A549 (cell line): ENCODE measurements at regions not wholly inside any gene's neighbourhood (a gene's known extent, or its start where the extent isn't known, plus 50 kb on each side); places are given as distances from the start of the nearest gene placed in this dataset.
A peak's percentile ranks its signal among the peaks of the same experiment; 100 is the strongest.

Source experiments
- ATAC-seq, 2 experiments: fragments of 200-7000 bp in 1 of 2; fragments of >200 bp in 1 of 2; cut with Nextera tagmentation in 1 of 2; cut with Tn5 transposase in 1 of 2; 3 replicates each; pipeline versions ENCODE4 v1.8.0 to v1.9.1; 2018 to 2020; ENCODE audit warnings: mild to moderate bottlenecking in 1 of 2, moderate library complexity in 1 of 2
- CTCF ChIA-PET: fragments of 300-600 bp; sonication (Branson Sonifier 250); formaldehyde crosslinking; extraction: SDS; loops from one replicate; lab custom pipeline; 2021; ENCODE audit warnings: antibody characterized with exemption, inconsistent platforms; lab: Yijun Ruan, JAX
- POLR2A ChIA-PET: fragments of 350-600 bp; formaldehyde crosslinking; extraction: SDS; loops from one replicate; lab custom pipeline; 2021; ENCODE audit warnings: antibody characterized with exemption, inconsistent platforms; lab: Yijun Ruan, JAX
- DNase-seq, 2 experiments: peaks; one replicate each; pipeline versions ENCODE4 v3.0.0 to v3.0.0-alpha.2; 2011 to 2016; ENCODE audit warnings: low read depth in 1 of 2, low spot score in 1 of 2
- FAIRE-seq: peaks from 2 replicates; lab custom pipeline; 2011; peaks lifted over from hg19 to GRCh38; lab: Jason Lieb, UNC
- H3K27ac ChIP-seq, 2 experiments: fragments of >200 bp; sonication (Bioruptor Twin); formaldehyde crosslinking; 3 replicates each; pipeline ENCODE4 v1.5.1; 2016 to 2017
- H3K4me1 ChIP-seq: fragments of >200 bp; sonication (Bioruptor Twin); formaldehyde crosslinking; 3 replicates; pipeline ENCODE4 v1.6.1; 2016
- H3K4me2 ChIP-seq: fragments of >200 bp; sonication (Bioruptor Twin); formaldehyde crosslinking; 3 replicates; pipeline ENCODE4 v1.6.1; 2016
- H3K4me3 ChIP-seq: fragments of >200 bp; sonication (Bioruptor Twin); formaldehyde crosslinking; 3 replicates; pipeline ENCODE4 v1.5.1; 2016
- H3K9me3 ChIP-seq: fragments of >200 bp; sonication (Bioruptor Twin); formaldehyde crosslinking; 3 replicates; pipeline ENCODE4 v1.6.1; 2016
- CBX2 ChIP-seq: fragments of 200-600 bp; sonication (generic); IDR thresholded peaks from 2 replicates; pipeline ENCODE4 v1.6.1; 2016; ENCODE audit warnings: low read depth, mild to moderate bottlenecking, borderline replicate concordance
- CBX8 ChIP-seq: fragments of 200-600 bp; sonication (generic); IDR thresholded peaks from 2 replicates; pipeline ENCODE4 v1.6.1; 2016
- CHD2 ChIP-seq: fragments of 150-350 bp; IDR thresholded peaks from 2 replicates; pipeline ENCODE4 v1.6.1; 2014; ENCODE audit warnings: low read length; ENCODE audit not compliant: partially characterized antibody
- CHD4 ChIP-seq: fragments of 200-600 bp; sonication (generic); IDR thresholded peaks from 2 replicates; pipeline ENCODE4 v1.6.1; 2016; ENCODE audit warnings: antibody characterized with exemption, mild to moderate bottlenecking, borderline replicate concordance
- CTCF ChIP-seq: fragments of >200 bp; sonication (Bioruptor Twin); formaldehyde crosslinking; IDR thresholded peaks from 3 replicates; pipeline ENCODE4 v1.5.1; 2016
- EHF ChIP-seq: fragments of 250-450 bp; sonication (Bioruptor Pico); IDR thresholded peaks from 2 replicates; pipeline ENCODE4 v1.5.0; 2020; ENCODE audit warnings: mild to moderate bottlenecking
- EHMT2 ChIP-seq: fragments of 200-600 bp; sonication (generic); IDR thresholded peaks from 2 replicates; pipeline ENCODE4 v1.6.1; 2016; ENCODE audit warnings: antibody characterized with exemption, low read depth, mild to moderate bottlenecking, moderate library complexity
- EP300 ChIP-seq, 2 experiments: fragments of >200 bp; sonication (Bioruptor Twin); formaldehyde crosslinking; IDR thresholded peaks; 2 replicates in 1 of 2; 3 replicates in 1 of 2; pipeline ENCODE4 v1.6.1; 2016 to 2017
- ESRRA ChIP-seq: fragments of 150-350 bp; IDR thresholded peaks from 2 replicates; pipeline ENCODE4 v1.6.1; 2014; ENCODE audit warnings: mild to moderate bottlenecking, low read length, borderline replicate concordance
- FOSB ChIP-seq: fragments of 250-450 bp; sonication (Bioruptor Pico); IDR thresholded peaks from 2 replicates; pipeline ENCODE4 v1.5.0; 2020; ENCODE audit warnings: mild to moderate bottlenecking, moderate library complexity
- GATA3 ChIP-seq: IDR thresholded peaks from 2 replicates; pipeline ENCODE4 v1.6.1; 2012; ENCODE audit warnings: borderline replicate concordance
- HDAC2 ChIP-seq: fragments of 200-600 bp; sonication (generic); IDR thresholded peaks from 2 replicates; pipeline ENCODE4 v1.6.1; 2016
- HMGXB4 ChIP-seq: fragments of 250-450 bp; sonication (Bioruptor Pico); IDR thresholded peaks from 2 replicates; pipeline ENCODE4 v1.5.0; 2021; ENCODE audit warnings: mild to moderate bottlenecking, moderate library complexity, borderline replicate concordance
- HOXA7 ChIP-seq: fragments of 250-450 bp; sonication (Bioruptor Pico); IDR thresholded peaks from 2 replicates; pipeline ENCODE4 v1.5.0; 2020; ENCODE audit warnings: mild to moderate bottlenecking, moderate library complexity
- HOXB13 ChIP-seq: fragments of 250-450 bp; sonication (Bioruptor Pico); IDR thresholded peaks from 2 replicates; pipeline ENCODE4 v1.5.0; 2020; ENCODE audit warnings: low read depth, mild to moderate bottlenecking, moderate library complexity
- HOXB5 ChIP-seq: fragments of 250-450 bp; sonication (Bioruptor Pico); IDR thresholded peaks from 2 replicates; pipeline ENCODE4 v1.5.0; 2020; ENCODE audit warnings: mild to moderate bottlenecking, moderate library complexity
- JUN ChIP-seq, 2 experiments: fragments of >200 bp; sonication (Bioruptor Twin); formaldehyde crosslinking; IDR thresholded peaks; 2 replicates in 1 of 2; 3 replicates in 1 of 2; pipeline ENCODE4 v1.6.1; 2016 to 2017
- KDM5A ChIP-seq: fragments of 200-600 bp; sonication (generic); IDR thresholded peaks from 2 replicates; pipeline ENCODE4 v1.6.1; 2016; ENCODE audit warnings: antibody characterized with exemption, mild to moderate bottlenecking
- MAX ChIP-seq: IDR thresholded peaks from 2 replicates; pipeline ENCODE4 v1.6.1; 2012
- MYC ChIP-seq: IDR thresholded peaks from 2 replicates; pipeline ENCODE4 v1.6.1; 2012; ENCODE audit warnings: mild to moderate bottlenecking, inconsistent platforms, low read length, improper control_type of control experiment, borderline replicate concordance
- NFE2L2 ChIP-seq: fragments of 150-350 bp; conservative IDR thresholded peaks from 2 replicates; pipeline ENCODE4 v1.6.1; 2014; ENCODE audit warnings: low read length
- NPAS2 ChIP-seq: fragments of 250-450 bp; sonication (Bioruptor Pico); IDR thresholded peaks from 2 replicates; pipeline ENCODE4 v1.8.0; 2022; ENCODE audit warnings: mild to moderate bottlenecking, moderate library complexity, borderline replicate concordance
- PBX3 ChIP-seq: IDR thresholded peaks from 2 replicates; pipeline ENCODE4 v1.6.1; 2012
- POLR2A ChIP-seq: IDR thresholded peaks from 2 replicates; pipeline ENCODE4 v1.6.1; 2012; ENCODE audit warnings: mild to moderate bottlenecking, low read length
- POLR2AphosphoS2 ChIP-seq: conservative IDR thresholded peaks from 2 replicates; pipeline ENCODE4 v1.6.1; 2012; ENCODE audit warnings: low read length, improper control_type of control experiment, inconsistent platforms
- RAD21 ChIP-seq, 2 experiments: fragments of >200 bp in 1 of 2; sonication (Bioruptor Twin) in 1 of 2; formaldehyde crosslinking in 1 of 2; IDR thresholded peaks in 1 of 2; conservative IDR thresholded peaks in 1 of 2; 2 replicates in 1 of 2; 3 replicates in 1 of 2; pipeline ENCODE4 v1.6.1; 2012 to 2018; ENCODE audit warnings: inconsistent platforms in 1 of 2
- RARB ChIP-seq: fragments of 250-450 bp; sonication (Bioruptor Pico); IDR thresholded peaks from 2 replicates; pipeline ENCODE4 v1.8.0; 2021; ENCODE audit warnings: mild to moderate bottlenecking, moderate library complexity
- RCOR1 ChIP-seq: fragments of 150-350 bp; IDR thresholded peaks from 2 replicates; pipeline ENCODE4 v1.6.1; 2014; ENCODE audit warnings: antibody characterized with exemption, low read length, low read depth
- REST ChIP-seq: fragments of 200-600 bp; sonication (generic); IDR thresholded peaks from 2 replicates; pipeline ENCODE4 v1.6.1; 2016; ENCODE audit warnings: antibody characterized with exemption, mild to moderate bottlenecking, moderate library complexity
- RNF2 ChIP-seq: fragments of 200-600 bp; sonication (generic); IDR thresholded peaks from 2 replicates; pipeline ENCODE4 v1.6.1; 2016; ENCODE audit warnings: low read depth, mild to moderate bottlenecking, antibody characterized with exemption, moderate library complexity, borderline replicate concordance
- SREBF2 ChIP-seq: fragments of 450-650 bp; IDR thresholded peaks from 2 replicates; pipeline ENCODE4 v1.6.1; 2014; ENCODE audit warnings: mild to moderate bottlenecking, moderate library complexity
- TFCP2L1 ChIP-seq: fragments of 250-450 bp; sonication (Bioruptor Pico); IDR thresholded peaks from 2 replicates; pipeline ENCODE4 v1.5.0; 2021; ENCODE audit warnings: mild to moderate bottlenecking
- ZC3H11A ChIP-seq: fragments of 450-650 bp; IDR thresholded peaks from 2 replicates; pipeline ENCODE4 v1.6.1; 2014; ENCODE audit warnings: antibody characterized with exemption, mild to moderate bottlenecking
- ZNF302 ChIP-seq: fragments of 250-450 bp; sonication (Bioruptor Pico); IDR thresholded peaks from 2 replicates; pipeline ENCODE4 v1.9.0; 2021; ENCODE audit warnings: inconsistent platforms, mild to moderate bottlenecking, moderate library complexity

GRCh38 chrX:116241001-116241400 lies 70.5 kb downstream of the AGTR2 start:
- FAIRE-seq, result no peak
- DNase-seq, result no peak
- no peak for TF ChIP-seq PBX3
- TF ChIP-seq RCOR1, result no peak
- TF ChIP-seq CTCF, result no peak
- no peak for TF ChIP-seq HDAC2
- no peak for TF ChIP-seq ESRRA
- no peak for TF ChIP-seq POLR2AphosphoS2
- no peak for TF ChIP-seq RNF2
- no peak for TF ChIP-seq GATA3
- TF ChIP-seq CHD4, result no peak
- TF ChIP-seq NPAS2 (CRISPR knock-in tag), result no peak
- TF ChIP-seq EHF (CRISPR knock-in tag), result no peak
- no peak for TF ChIP-seq NFE2L2
- TF ChIP-seq CHD2, result no peak
- TF ChIP-seq HOXB5 (CRISPR knock-in tag), result no peak
- TF ChIP-seq KDM5A, result no peak
- no peak for TF ChIP-seq JUN (IDR thresholded peaks at IDR 0.05)
- no peak for TF ChIP-seq RAD21 (conservative IDR thresholded peaks at IDR 0.05 in 1 of 2, IDR thresholded peaks at IDR 0.05 in 1 of 2)
- no peak for TF ChIP-seq POLR2A
- TF ChIP-seq MYC, result no peak
- no peak for TF ChIP-seq EHMT2
- POLR2A ChIA-PET, result no interaction called here
- no peak for ATAC-seq
- CTCF ChIA-PET, result no interaction called here
- H3K9me3 ChIP-seq, result peaks cover 3% of the 10 kb centered on the region; the same call in 2 of the 3 replicates
- peak overlapping the region; percentile 49 for H3K4me2 ChIP-seq
- H3K27ac ChIP-seq, result peak overlapping the region; percentile 59 to 67; a peak in 4 of 6 replicates
- peaks cover 14% of the 10 kb centered on the region; the same call in 2 of the 3 replicates for H3K4me1 ChIP-seq
- H3K4me3 ChIP-seq, result no peak overlapping the region

GRCh38 chrX:116243039-116243438 lies 72.5 kb downstream of the AGTR2 start:
- POLR2A ChIA-PET, result no interaction called here
- FAIRE-seq, result no peak
- DNase-seq, result no peak
- TF ChIP-seq FOSB (CRISPR knock-in tag), result no peak
- TF ChIP-seq KDM5A, result no peak
- TF ChIP-seq CHD2, result no peak
- TF ChIP-seq HOXA7 (CRISPR knock-in tag), result no peak
- TF ChIP-seq TFCP2L1 (CRISPR knock-in tag), result no peak
- TF ChIP-seq ZC3H11A, result no peak
- no peak for TF ChIP-seq REST
- TF ChIP-seq CBX2, result no peak
- TF ChIP-seq MAX, result no peak
- TF ChIP-seq RARB (CRISPR knock-in tag), result no peak
- no peak for TF ChIP-seq CBX8
- no peak for TF ChIP-seq HMGXB4 (CRISPR knock-in tag)
- TF ChIP-seq ZNF302 (CRISPR knock-in tag), result no peak
- TF ChIP-seq SREBF2, result no peak
- TF ChIP-seq RAD21 (conservative IDR thresholded peaks at IDR 0.05 in 1 of 2, IDR thresholded peaks at IDR 0.05 in 1 of 2), result no peak
- no peak for TF ChIP-seq EP300 (IDR thresholded peaks at IDR 0.05)
- TF ChIP-seq HOXB13, result no peak

More at GRCh38 chrX:116243039-116243438, 72.5 kb downstream of the AGTR2 start:
- no peak overlapping the region for H3K4me2 ChIP-seq
- H3K4me3 ChIP-seq, result no peak overlapping the region
- no peaks in the 10 kb centered on the region; the same call in 1 of the 3 replicates for H3K9me3 ChIP-seq
- no peak for ATAC-seq
- H3K4me1 ChIP-seq, result peaks cover 14% of the 10 kb centered on the region; the same call in 2 of the 3 replicates
- no peak overlapping the region for H3K27ac ChIP-seq
- CTCF ChIA-PET, result no interaction called here
